ENCODE measurements at regions not wholly inside any gene's neighbourhood (a gene's known extent, or its start where the extent isn't known, plus 50 kb on each side); places are given as distances from the start of the nearest gene placed in this dataset.

- no peak overlapping the region for H3K4me2 ChIP-seq (ENCODE audit: insufficient read depth, low read length)
- in situ Hi-C loops (cut with MboI) (no loop called here), intact Hi-C loops (cut with micrococcal nuclease) (no loop called here)
- H3K9me1 ChIP-seq (ENCODE audit: control insufficient read depth, insufficient read depth, low read length), result no peaks in the 10 kb centered on the region
- DNase-seq (ENCODE audit: extremely low read depth in 1 of 4, low spot score in 3 of 4), result no peak
- no peak overlapping the region for H3K4me3 ChIP-seq
- no peak for FAIRE-seq
- no peaks in the 10 kb centered on the region for H3K9me3 ChIP-seq (replicated peaks; ENCODE audit: control insufficient read depth, insufficient read depth, low read depth, low read length)
- no peaks in the 10 kb centered on the region for H3K4me1 ChIP-seq (replicated peaks in 1 of 2; ENCODE audit: control insufficient read depth in 2 of 2, insufficient read depth in 2 of 2, low read length in 2 of 2)
- ChIA-PET CTCF (ENCODE audit: low intra/inter-chr PET ratio) (no interaction called here), POLR2A (no interaction called here)
- H3K79me2 ChIP-seq (ENCODE audit: control insufficient read depth, insufficient read depth, low read length), result no peaks in the 10 kb centered on the region
- no peak for ATAC-seq
- H2AFZ ChIP-seq (ENCODE audit: low read depth, low read length), result no peak overlapping the region
- no TSS peak for BruUV-seq (replicated peaks)
- no peak overlapping the region for H3K27ac ChIP-seq (ENCODE audit: extremely low read depth, low read depth, low read length)
- H4K20me1 ChIP-seq (replicated peaks; ENCODE audit: control insufficient read depth, insufficient read depth, low read length), result no peaks in the 10 kb centered on the region; the same call in 1 of the 2 replicates
- no peaks in the 10 kb centered on the region; a peak in 1 of 5 replicates for H3K27me3 ChIP-seq (ENCODE audit: control insufficient read depth in 2 of 2, insufficient read depth in 2 of 2, low read length in 2 of 2)
- WGBS (ENCODE audit: insufficient coverage, low coverage, missing lambda C conversion rate), result 0% methylated on average over 1 of the region's 1 CpG
- H3K9ac ChIP-seq (ENCODE audit: insufficient read depth in 1 of 2, low read depth in 2 of 2, low read length in 2 of 2), result no peak overlapping the region
- no peaks in the 10 kb centered on the region for H3K36me3 ChIP-seq (ENCODE audit: control insufficient read depth, insufficient read depth, low read length)
- no peak for TF ChIP-seq CTCF (IDR thresholded peaks at IDR 0.05 in 2 of 3, conservative IDR thresholded peaks at IDR 0.05 in 1 of 3; ENCODE audit: insufficient read depth in 2 of 3, low read depth in 1 of 3, low read length in 3 of 3)
- TF ChIP-seq CHD2 (IDR thresholded peaks at IDR 0.05; ENCODE audit: low read depth, low read length), result no peak
- no peak for TF ChIP-seq ZNF75A (CRISPR knock-in tag; IDR thresholded peaks at IDR 0.05)
- TF ChIP-seq SAFB2 (IDR thresholded peaks at IDR 0.05; ENCODE audit: borderline replicate concordance, low read depth, low read length, severe bottlenecking), result no peak
- no peak for TF ChIP-seq ZBTB33 (CRISPR knock-in tag; IDR thresholded peaks at IDR 0.05)
- TF ChIP-seq ZNF121 (CRISPR knock-in tag; conservative IDR thresholded peaks at IDR 0.05), result no peak
- no peak for TF ChIP-seq FOSL1 (tag; conservative IDR thresholded peaks at IDR 0.05)
- TF ChIP-seq SAFB (IDR thresholded peaks at IDR 0.05; ENCODE audit: borderline replicate concordance, low read depth, low read length), result no peak
- no peak for TF ChIP-seq ZNF551 (CRISPR knock-in tag; IDR thresholded peaks at IDR 0.05)
Observed at GRCh38 chr16:26733710-26734109, 333.0 kb upstream of the C16orf82 start.
